Memory B cell (primary cell): ENCODE measurements at regions not wholly inside any gene's neighbourhood (a gene's known extent, or its start where the extent isn't known, plus 50 kb on each side); places are given as distances from the start of the nearest gene placed in this dataset.
"Not testable (repeated sequence)": the region's sequence is repeated elsewhere in the genome, so short reads cannot be mapped to it uniquely, and the experiment has no call there.

Source experiments
- ATAC-seq: fragments of 150-1000 bp; cut with Tn5 transposase; 2 replicates; pipeline ENCODE4 v1.10.0; 2021; ENCODE audit warnings: low read depth, mild to moderate bottlenecking, moderate library complexity
- DNase-seq, 2 donors: peaks; one replicate each; pipeline ENCODE4 v3.0.0; 2022; ENCODE audit warnings: low spot score in 2 of 2
- H3K27ac Mint-ChIP-seq: one replicate; pipeline ENCODE4 v1.8.0; 2022; ENCODE audit warnings: mild to moderate bottlenecking, moderate library complexity, mixed read lengths
- H3K27me3 Mint-ChIP-seq: one replicate; pipeline ENCODE4 v1.8.0; 2022; ENCODE audit warnings: mixed read lengths
- H3K36me3 Mint-ChIP-seq: one replicate; pipeline ENCODE4 v1.8.0; 2022; ENCODE audit warnings: mild to moderate bottlenecking, mixed read lengths
- H3K4me1 Mint-ChIP-seq: one replicate; pipeline ENCODE4 v1.8.0; 2022; ENCODE audit warnings: mixed read lengths
- H3K4me3 Mint-ChIP-seq: one replicate; pipeline ENCODE4 v1.8.0; 2022; ENCODE audit warnings: mild to moderate bottlenecking, moderate library complexity, mixed read lengths
- H3K9me3 Mint-ChIP-seq: one replicate; pipeline ENCODE4 v1.8.0; 2022; ENCODE audit warnings: mixed read lengths

DNA sequence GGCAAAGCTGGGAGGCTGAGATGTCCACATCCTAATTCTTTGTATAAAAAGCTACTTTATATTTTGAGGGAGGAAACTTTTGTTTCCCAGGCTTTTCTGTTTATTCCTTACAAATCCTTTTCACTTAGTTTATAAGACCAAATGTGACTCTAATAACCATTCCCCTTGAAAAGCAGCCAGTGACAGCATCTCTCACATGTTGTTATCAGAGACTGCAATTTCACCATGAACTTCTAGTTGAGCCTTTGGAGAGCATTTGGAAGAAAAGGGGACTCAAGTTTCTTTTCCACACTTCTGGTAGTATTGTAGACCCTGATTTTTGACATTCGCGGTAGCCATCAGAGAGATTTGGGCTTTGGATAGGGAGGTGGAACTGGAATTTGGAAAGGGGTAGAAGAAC lies 215.8 kb downstream of the RNF144B start:
- Mint-ChIP-seq H3K4me1 (no peaks in the 10 kb centered on the region), H3K27me3 (peaks cover 1% of the 10 kb centered on the region), H3K36me3 (no peaks in the 10 kb centered on the region), H3K9me3 (peaks cover 2% of the 10 kb centered on the region), H3K27ac (no peak overlapping the region), H3K4me3 (no peak overlapping the region)
- ATAC-seq (no peak), DNase-seq (no peak)

DNA sequence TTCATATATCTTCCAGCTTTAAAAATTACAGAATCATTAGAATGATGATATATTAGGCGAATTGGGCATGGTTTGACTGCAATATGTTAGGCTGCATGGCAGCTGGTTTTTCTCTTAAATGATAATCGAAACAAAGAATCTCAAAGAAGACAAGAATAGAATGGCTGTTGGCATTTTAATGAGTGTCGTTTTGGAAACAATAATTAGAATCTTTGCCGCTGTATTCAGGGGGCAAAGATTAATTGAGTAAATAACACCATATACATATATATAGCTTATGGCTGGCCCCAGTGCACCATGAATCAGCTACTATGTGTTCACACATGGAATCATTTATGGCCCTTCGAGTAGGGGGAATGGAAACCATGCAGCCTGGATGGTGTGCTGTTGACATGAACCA lies 216.2 kb downstream of the RNF144B start:
- H3K27ac Mint-ChIP-seq: no peak overlapping the region
- H3K4me1 Mint-ChIP-seq: no peaks in the 10 kb centered on the region
- ATAC-seq (no peak), DNase-seq (no peak)
- peaks cover 1% of the 10 kb centered on the region for H3K27me3 Mint-ChIP-seq
- peaks cover 2% of the 10 kb centered on the region for H3K9me3 Mint-ChIP-seq
- H3K36me3 Mint-ChIP-seq: no peaks in the 10 kb centered on the region
- H3K4me3 Mint-ChIP-seq: no peak overlapping the region

DNA sequence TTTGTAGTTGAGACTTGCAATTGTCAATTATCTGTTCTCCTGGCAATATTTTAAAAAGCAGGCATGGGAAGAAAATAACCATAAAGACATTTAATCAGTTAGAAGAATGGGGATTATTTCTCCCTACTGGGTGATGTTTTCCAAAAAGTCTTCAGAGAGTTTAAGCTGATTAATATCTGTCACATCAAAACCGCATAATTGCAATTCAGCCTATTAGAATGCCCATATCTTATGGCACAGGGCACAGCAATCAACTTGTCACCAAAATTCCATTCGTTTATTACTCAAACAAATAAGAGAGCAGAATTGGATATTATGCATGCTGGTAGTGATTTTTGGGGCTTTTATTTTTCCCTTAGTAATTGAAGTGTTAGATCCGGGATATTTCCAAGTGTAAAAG lies 218.7 kb downstream of the RNF144B start:
- H3K27me3 Mint-ChIP-seq: peaks cover 1% of the 10 kb centered on the region
- H3K27ac Mint-ChIP-seq: no peak overlapping the region
- DNase-seq (no peak), ATAC-seq (no peak)
- no peaks in the 10 kb centered on the region for H3K36me3 Mint-ChIP-seq
- peaks cover 8% of the 10 kb centered on the region for H3K9me3 Mint-ChIP-seq
- no peak overlapping the region for H3K4me3 Mint-ChIP-seq
- no peaks in the 10 kb centered on the region for H3K4me1 Mint-ChIP-seq

DNA sequence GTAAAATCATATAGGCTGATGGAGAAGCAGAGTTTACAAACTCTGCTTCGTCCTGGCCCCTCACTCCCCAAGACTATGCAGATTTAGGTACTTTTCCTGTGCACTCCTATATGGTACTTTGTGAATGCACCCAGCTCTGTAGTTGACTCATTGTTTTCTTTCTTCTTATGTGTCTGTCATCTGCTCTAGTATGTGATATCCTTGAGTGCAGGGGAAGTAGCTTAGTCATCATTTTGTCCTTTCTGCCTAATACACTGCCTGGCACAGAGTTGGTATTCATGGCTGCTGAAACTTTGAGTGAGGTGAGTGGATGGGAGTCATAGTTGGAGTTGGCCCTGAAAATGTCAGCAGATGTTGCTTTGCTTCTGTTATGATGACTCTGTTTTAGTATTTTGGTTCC lies 222.6 kb downstream of the RNF144B start:
- peaks cover 8% of the 10 kb centered on the region for H3K9me3 Mint-ChIP-seq
- no peak for ATAC-seq
- no peaks in the 10 kb centered on the region for H3K36me3 Mint-ChIP-seq
- H3K4me3 Mint-ChIP-seq: no peak overlapping the region
- H3K27ac Mint-ChIP-seq: no peak overlapping the region
- DNase-seq: no peak
- H3K4me1 Mint-ChIP-seq: no peaks in the 10 kb centered on the region
- H3K27me3 Mint-ChIP-seq: peaks cover 1% of the 10 kb centered on the region

DNA sequence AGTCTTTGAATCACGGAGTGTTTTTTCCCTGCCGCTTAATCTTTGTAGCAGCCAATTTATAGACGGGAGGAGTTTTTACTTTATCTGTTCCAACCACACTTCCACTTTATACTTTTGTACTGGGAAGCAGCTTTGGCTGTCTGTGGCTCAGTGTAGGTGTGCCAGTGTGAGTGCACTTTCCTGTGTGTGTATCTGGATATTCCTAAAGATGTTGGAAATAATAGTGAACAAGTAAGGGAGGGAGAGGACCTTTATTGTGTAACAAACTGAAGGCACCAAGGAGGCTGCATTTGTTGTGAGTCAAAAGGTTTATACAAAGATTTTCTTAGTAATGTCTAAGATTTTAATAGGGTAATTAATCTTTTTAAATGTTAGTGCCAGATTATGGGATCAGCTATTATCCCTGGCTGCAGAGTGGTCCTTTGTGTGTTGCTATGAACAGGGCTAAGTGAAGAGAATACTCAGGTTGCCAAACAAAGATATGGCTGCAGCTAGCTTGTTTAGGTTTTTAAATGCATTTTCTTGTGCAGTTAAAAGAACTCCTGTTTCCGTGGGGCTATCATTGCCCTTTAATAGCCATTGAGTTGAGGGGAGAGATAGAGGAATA lies 226.3 kb downstream of the RNF144B start:
- ATAC-seq: no peak
- Mint-ChIP-seq H3K27me3 (peaks cover 4% of the 10 kb centered on the region), H3K4me1 (no peaks in the 10 kb centered on the region), H3K36me3 (no peaks in the 10 kb centered on the region), H3K27ac (no peak overlapping the region), H3K9me3 (peaks cover 7% of the 10 kb centered on the region), H3K4me3 (no peak overlapping the region)
- no peak for DNase-seq

DNA sequence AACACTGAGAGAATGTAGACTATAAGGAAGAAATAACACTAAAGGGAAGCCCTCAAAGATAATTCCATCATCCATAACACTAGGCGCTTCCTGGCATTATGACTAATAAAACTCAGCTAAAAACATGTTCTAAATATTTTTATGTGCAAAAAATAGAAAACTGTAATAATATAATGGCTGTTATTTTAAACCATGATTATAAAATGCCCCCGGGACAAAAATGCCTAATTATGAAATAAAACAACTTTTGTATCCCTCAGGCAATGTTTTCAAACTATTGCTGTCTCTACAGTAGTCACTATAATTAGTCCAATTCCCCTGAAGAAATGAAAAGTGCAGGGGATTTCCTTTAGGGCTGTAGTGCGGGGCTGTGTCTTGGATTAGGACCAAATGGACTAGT lies 242.4 kb downstream of the RNF144B start:
- Mint-ChIP-seq H3K36me3 (no peaks in the 10 kb centered on the region), H3K4me3 (no peak overlapping the region), H3K4me1 (no peaks in the 10 kb centered on the region), H3K27me3 (no peaks in the 10 kb centered on the region), H3K9me3 (no peaks in the 10 kb centered on the region), H3K27ac (no peak overlapping the region)
- DNase-seq (no peak), ATAC-seq (no peak)

DNA sequence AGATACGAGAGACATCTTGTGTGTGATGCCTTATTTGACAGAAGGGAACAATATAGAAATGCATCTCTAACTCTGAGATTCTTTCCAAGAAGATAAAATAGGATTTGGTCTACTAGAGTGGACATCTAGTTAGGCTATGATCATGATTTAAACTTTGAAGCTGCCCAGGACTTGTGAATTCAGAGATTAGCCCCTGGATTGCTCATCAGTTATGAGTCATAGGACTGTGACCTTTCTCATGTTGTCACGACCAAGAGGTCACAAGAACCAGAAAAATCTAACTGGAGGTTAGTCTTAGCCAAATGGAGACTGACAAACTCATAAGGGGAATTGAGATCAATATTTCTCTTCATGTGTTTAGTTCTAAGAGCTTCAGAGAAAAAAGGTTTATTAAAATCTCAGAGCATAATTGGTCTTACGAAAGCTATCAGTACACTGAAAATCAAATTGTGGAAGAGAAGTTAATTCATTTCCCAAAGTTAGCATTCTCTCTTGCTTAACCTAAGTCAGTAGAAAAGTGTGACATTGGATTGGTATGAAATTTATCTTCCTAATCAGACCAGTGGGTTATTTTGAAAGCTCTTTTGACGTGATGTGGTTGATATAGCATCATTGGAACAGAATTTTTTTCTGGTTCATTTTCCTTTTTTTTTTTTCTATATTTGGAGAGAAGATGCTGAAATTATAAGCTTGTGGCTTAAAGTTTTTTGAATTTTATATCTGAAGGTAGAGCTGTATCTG lies 245.7 kb downstream of the RNF144B start:
- no peak overlapping the region for H3K27ac Mint-ChIP-seq
- no peak for DNase-seq

DNA sequence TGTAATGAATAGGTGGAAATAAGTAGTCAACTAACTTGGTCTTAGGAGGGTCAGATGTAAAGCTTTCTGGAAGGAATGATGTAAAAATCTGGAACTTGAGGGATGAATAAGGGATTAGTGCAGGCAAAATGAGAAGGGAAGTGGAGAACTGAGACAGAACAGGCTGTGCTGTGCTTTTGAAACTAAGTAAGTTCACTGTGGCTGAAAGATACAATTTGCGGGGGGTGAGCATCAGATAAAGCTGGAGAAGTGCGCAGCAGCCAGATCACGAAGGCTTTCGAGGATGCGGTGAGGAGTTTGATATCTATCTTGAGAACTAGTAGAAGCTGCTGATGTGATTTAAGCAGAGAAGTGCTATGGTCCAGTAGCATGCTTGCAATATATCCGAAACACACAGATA lies 247.8 kb downstream of the RNF144B start:
- Mint-ChIP-seq H3K36me3 (no peaks in the 10 kb centered on the region), H3K27me3 (peaks cover 3% of the 10 kb centered on the region), H3K4me1 (no peaks in the 10 kb centered on the region), H3K27ac (no peak overlapping the region), H3K4me3 (no peak overlapping the region), H3K9me3 (peaks cover 5% of the 10 kb centered on the region)
- no peak for DNase-seq
- ATAC-seq: no peak

More for the DNA sequence above, 245.7 kb downstream of the RNF144B start:
- Mint-ChIP-seq H3K4me3 (no peak overlapping the region), H3K4me1 (no peaks in the 10 kb centered on the region), H3K9me3 (no peaks in the 10 kb centered on the region), H3K36me3 (no peaks in the 10 kb centered on the region), H3K27me3 (peaks cover 3% of the 10 kb centered on the region)
- no peak for ATAC-seq

DNA sequence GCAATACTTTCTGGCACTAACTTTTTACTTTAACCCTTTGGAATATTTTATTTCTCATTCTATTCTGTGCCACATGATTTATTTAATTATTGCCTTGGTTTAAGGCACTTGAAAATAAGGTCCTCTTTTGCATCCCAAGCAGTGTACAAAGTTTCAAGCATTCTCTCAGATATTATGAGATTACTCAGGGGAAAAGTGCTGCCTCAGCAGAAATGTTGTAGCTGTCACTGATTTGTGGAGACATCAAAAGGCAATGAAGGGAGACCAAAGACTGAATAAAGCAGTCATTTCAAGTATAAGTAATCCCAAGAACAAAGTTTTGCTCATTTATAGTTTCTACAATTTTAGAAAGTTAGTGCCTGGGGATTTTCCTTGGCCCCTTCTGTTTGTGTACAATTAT lies 253.0 kb downstream of the RNF144B start:
- no peaks in the 10 kb centered on the region for H3K36me3 Mint-ChIP-seq
- no peak overlapping the region for H3K27ac Mint-ChIP-seq
- no peak for DNase-seq
- no peaks in the 10 kb centered on the region for H3K27me3 Mint-ChIP-seq
- H3K4me1 Mint-ChIP-seq: no peaks in the 10 kb centered on the region
- no peak for ATAC-seq
- no peak overlapping the region for H3K4me3 Mint-ChIP-seq
- peaks cover 12% of the 10 kb centered on the region for H3K9me3 Mint-ChIP-seq

DNA sequence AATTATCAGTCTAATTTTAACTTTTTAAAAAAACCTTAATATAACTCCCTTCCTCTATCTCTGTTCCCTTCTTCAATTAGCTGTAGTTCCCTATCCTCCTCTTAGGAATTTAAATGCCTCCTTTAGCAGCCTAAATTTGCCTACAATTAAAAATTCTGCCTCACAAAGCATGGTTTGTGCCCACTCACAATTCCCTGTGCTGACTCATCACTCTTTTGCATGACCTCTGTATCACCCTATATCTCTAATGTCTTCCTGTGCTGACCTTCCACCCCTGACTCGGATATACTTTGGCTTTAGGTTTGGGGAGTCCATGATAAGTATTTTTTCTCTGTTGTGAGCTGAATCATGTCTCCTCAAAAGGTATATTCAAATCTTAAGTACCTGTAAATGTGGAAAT lies 253.6 kb downstream of the RNF144B start:
- DNase-seq: no peak
- Mint-ChIP-seq H3K4me1 (no peaks in the 10 kb centered on the region), H3K27me3 (no peaks in the 10 kb centered on the region), H3K4me3 (no peak overlapping the region), H3K27ac (no peak overlapping the region), H3K9me3 (peaks cover 12% of the 10 kb centered on the region), H3K36me3 (no peaks in the 10 kb centered on the region)
- ATAC-seq: no peak

DNA sequence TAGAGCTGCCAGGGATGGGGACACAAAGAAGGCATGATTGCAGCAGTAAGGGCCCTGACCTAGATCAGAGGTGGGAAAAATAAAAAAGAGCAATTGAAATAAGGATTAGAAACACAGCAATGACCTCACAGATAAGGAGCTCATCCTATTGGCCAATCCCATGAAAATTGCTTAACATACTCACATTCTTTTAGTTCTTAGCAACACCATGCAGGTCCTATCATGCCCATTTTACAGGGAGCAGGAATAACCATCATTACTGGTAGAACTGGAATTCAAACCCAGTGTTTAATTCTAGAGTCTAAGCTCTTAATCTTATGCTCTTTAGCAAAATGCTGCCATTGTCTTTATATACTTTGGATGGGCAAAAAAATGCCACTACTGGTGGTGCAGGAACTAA lies 267.7 kb downstream of the RNF144B start:
- Mint-ChIP-seq H3K9me3 (peaks cover 8% of the 10 kb centered on the region), H3K4me3 (no peak overlapping the region), H3K4me1 (no peaks in the 10 kb centered on the region), H3K27me3 (no peaks in the 10 kb centered on the region), H3K27ac (no peak overlapping the region), H3K36me3 (no peaks in the 10 kb centered on the region)
- DNase-seq (no peak), ATAC-seq (no peak)

DNA sequence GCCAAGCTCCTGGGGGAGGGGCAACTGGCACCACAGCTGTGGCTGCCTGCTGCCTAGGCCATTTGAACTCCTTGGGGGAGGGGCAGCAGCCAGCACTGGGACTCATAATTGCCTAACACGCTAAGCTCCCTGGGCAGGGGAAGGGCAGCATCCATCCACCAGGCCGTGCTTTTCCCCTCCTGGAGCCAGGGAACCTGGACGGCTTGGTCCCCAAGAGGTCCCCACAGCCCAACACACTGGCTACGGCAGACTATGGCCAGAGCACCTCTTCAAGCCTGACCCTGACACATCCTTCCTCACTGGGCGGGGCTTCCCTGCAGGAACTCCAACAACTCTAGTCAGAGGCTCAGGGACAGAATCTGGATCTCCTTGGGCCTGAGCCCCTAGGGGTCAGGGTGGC lies 269.4 kb downstream of the RNF144B start:
- Mint-ChIP-seq H3K36me3 (no peaks in the 10 kb centered on the region), H3K27ac (no peak overlapping the region), H3K9me3 (peaks cover 10% of the 10 kb centered on the region), H3K4me1 (no peaks in the 10 kb centered on the region), H3K4me3 (no peak overlapping the region), H3K27me3 (no peaks in the 10 kb centered on the region)
- DNase-seq (no peak), ATAC-seq (no peak)

DNA sequence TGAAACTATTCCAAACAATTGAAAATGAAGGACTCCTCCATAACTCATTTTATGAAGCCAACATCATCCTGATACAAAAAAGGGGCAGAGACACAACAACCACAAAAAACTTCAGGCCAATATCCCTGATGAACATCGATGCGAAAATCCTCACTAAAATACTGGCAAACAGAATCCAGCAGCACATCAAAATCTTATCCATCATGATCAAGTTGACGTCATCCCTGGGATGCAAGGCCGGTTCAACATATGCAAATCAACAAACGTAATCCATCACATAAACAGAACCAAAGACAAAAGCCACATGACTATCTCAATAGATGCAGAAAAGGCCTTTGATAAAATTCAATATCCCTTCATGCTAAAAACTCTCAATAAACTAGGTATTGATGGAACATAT lies 272.8 kb downstream of the RNF144B start:
- not testable (repeated sequence) for H3K4me1 Mint-ChIP-seq, DNase-seq, H3K36me3 Mint-ChIP-seq, H3K27me3 Mint-ChIP-seq, H3K4me3 Mint-ChIP-seq, H3K27ac Mint-ChIP-seq, ATAC-seq
- H3K9me3 Mint-ChIP-seq: peaks cover 10% of the 10 kb centered on the region

DNA sequence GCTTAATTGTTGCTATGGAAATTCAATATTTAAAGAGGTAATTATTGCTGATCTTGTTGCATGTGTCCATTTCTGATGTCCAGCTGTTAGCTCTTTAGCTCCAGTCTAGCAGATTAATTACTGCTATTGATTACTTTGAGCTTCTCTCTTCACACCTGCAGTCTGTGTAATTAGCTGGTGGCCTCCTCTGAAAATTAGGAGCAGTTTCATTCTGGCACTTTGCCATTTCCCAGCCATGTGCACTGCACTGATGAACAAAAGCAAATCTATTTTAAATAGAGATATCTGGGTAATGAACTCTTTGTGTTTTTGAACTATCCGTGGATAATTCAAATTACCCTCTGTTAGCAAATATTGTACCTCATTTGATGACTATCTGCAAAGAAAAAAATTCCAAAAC lies 275.9 kb downstream of the RNF144B start:
- H3K4me3 Mint-ChIP-seq: no peak overlapping the region
- H3K4me1 Mint-ChIP-seq: no peaks in the 10 kb centered on the region
- H3K36me3 Mint-ChIP-seq: no peaks in the 10 kb centered on the region
- H3K27ac Mint-ChIP-seq: no peak overlapping the region
- no peak for ATAC-seq
- no peak for DNase-seq
- no peaks in the 10 kb centered on the region for H3K27me3 Mint-ChIP-seq
- peaks cover 6% of the 10 kb centered on the region for H3K9me3 Mint-ChIP-seq

DNA sequence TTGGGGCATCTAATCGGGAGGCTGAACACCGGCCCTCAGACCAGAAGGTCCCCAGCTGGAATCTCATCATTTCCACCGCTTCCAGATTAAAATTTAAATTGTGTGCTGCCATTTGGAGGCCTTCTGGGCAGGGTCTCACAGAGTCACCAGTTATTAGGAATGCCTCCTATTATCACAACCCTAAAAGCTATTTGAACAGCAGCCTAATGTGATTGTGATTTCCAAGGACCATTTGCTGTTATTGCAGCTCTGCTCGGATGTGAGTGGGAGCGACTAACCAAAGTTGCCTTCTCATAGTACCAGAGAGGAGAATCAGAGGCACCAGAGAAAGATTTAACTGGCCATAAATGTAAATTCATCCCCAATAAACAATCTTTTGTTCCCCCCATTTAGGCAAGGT lies 277.3 kb downstream of the RNF144B start:
- Mint-ChIP-seq H3K27ac (no peak overlapping the region), H3K27me3 (no peaks in the 10 kb centered on the region), H3K4me1 (no peaks in the 10 kb centered on the region), H3K4me3 (no peak overlapping the region), H3K9me3 (peaks cover 4% of the 10 kb centered on the region), H3K36me3 (no peaks in the 10 kb centered on the region)
- ATAC-seq (no peak), DNase-seq (no peak)
